Activated CD4-positive, alpha-beta T cell treated with anti-CD3 and anti-CD28 coated beads for 36 hours (primary cell): ENCODE measurements at regions not wholly inside any gene's neighbourhood (a gene's known extent, or its start where the extent isn't known, plus 50 kb on each side); places are given as distances from the start of the nearest gene placed in this dataset.
"Not testable (repeated sequence)": the region's sequence is repeated elsewhere in the genome, so short reads cannot be mapped to it uniquely, and the experiment has no call there.

Experiments
- ATAC-seq: fragments of 200-7000 bp; cut with Tn5 transposase; one replicate; pipeline ENCODE4 v1.10.0; 2021; ENCODE audit warnings: mild to moderate bottlenecking, moderate library complexity
- CTCF ChIA-PET: fragments of 350-600 bp; sonication (Branson Sonifier 250); formaldehyde crosslinking; loops from one replicate; lab custom pipeline; 2021; ENCODE audit warnings: antibody characterized with exemption; lab: Charles Lee
- POLR2A ChIA-PET: fragments of 350-600 bp; sonication (Branson Sonifier 250); formaldehyde crosslinking; loops from one replicate; lab custom pipeline; 2021; ENCODE audit warnings: antibody characterized with exemption, inconsistent platforms; lab: Charles Lee
- DNase-seq: peaks from one replicate; pipeline ENCODE4 v3.0.0-alpha.2; 2020
- H3K27ac Mint-ChIP-seq: one replicate; pipeline ENCODE4 v1.8.0; 2021; ENCODE audit warnings: mixed read lengths
- H3K27me3 Mint-ChIP-seq: one replicate; pipeline ENCODE4 v1.8.0; 2021; ENCODE audit warnings: mixed read lengths
- H3K36me3 Mint-ChIP-seq: one replicate; pipeline ENCODE4 v1.8.0; 2021; ENCODE audit warnings: low read depth, mixed read lengths
- H3K4me1 Mint-ChIP-seq: one replicate; pipeline ENCODE4 v1.8.0; 2021; ENCODE audit warnings: mixed read lengths
- H3K4me3 Mint-ChIP-seq: one replicate; pipeline ENCODE4 v1.8.0; 2021; ENCODE audit warnings: mild to moderate bottlenecking, moderate library complexity, mixed read lengths
- H3K9me3 Mint-ChIP-seq: one replicate; pipeline ENCODE4 v1.8.0; 2021; ENCODE audit warnings: low read depth, mixed read lengths
- intact Hi-C, 2 experiments: fragments of 100-400 bp; cut with DNase I in 1 of 2; cut with micrococcal nuclease in 1 of 2; formaldehyde crosslinking; loops; one replicate each; pipeline versions ENCODE4 v1.14.2 to v1.15.1; 2022 to 2024; cut with DNase I, micrococcal nuclease

- Mint-ChIP-seq H3K27me3 (peaks cover 54% of the 10 kb centered on the region), H3K27ac (no peak overlapping the region), H3K4me1 (peaks cover 6% of the 10 kb centered on the region), H3K36me3 (no peaks in the 10 kb centered on the region), H3K4me3 (no peak overlapping the region), H3K9me3 (peaks cover 2% of the 10 kb centered on the region)
- ATAC-seq (no peak), DNase-seq (peak; percentile 30)
- intact Hi-C loops, result no loop called here
- ChIA-PET CTCF (no interaction called here), POLR2A (no interaction called here)
Observed at GRCh38 chr16:55056585-55057401, 126.1 kb downstream of the IRX5 start.

- H3K4me3 Mint-ChIP-seq, result no peak overlapping the region
- no peak for ATAC-seq
- intact Hi-C loops, result no loop called here
- no peak for DNase-seq
- CTCF ChIA-PET, result no interaction called here
- peaks cover 59% of the 10 kb centered on the region for H3K27me3 Mint-ChIP-seq
- POLR2A ChIA-PET, result no interaction called here
- no peaks in the 10 kb centered on the region for H3K36me3 Mint-ChIP-seq
- H3K4me1 Mint-ChIP-seq, result peaks cover 6% of the 10 kb centered on the region
- no peak overlapping the region for H3K27ac Mint-ChIP-seq
- H3K9me3 Mint-ChIP-seq, result peaks cover 2% of the 10 kb centered on the region
Observed at GRCh38 chr16:55057866-55058265, 127.2 kb downstream of the IRX5 start.

GRCh38 chr16:55058576-55058975 lies 127.9 kb downstream of the IRX5 start:
- Mint-ChIP-seq H3K9me3 (peaks cover 2% of the 10 kb centered on the region), H3K27ac (no peak overlapping the region), H3K27me3 (peaks cover 59% of the 10 kb centered on the region), H3K4me1 (peaks cover 6% of the 10 kb centered on the region), H3K36me3 (no peaks in the 10 kb centered on the region), H3K4me3 (no peak overlapping the region)
- ChIA-PET CTCF (no interaction called here), POLR2A (no interaction called here)
- ATAC-seq (no peak), DNase-seq (no peak)
- intact Hi-C loops, result no loop called here

- ChIA-PET POLR2A (no interaction called here), CTCF (no interaction called here)
- H3K4me3 Mint-ChIP-seq, result no peak overlapping the region
- ATAC-seq, result no peak
- no peaks in the 10 kb centered on the region for H3K36me3 Mint-ChIP-seq
- no peak for DNase-seq
- peaks cover 6% of the 10 kb centered on the region for H3K4me1 Mint-ChIP-seq
- H3K9me3 Mint-ChIP-seq, result peaks cover 2% of the 10 kb centered on the region
- intact Hi-C loops, result no loop called here
- H3K27ac Mint-ChIP-seq, result no peak overlapping the region
- peaks cover 59% of the 10 kb centered on the region for H3K27me3 Mint-ChIP-seq
Observed at GRCh38 chr16:55059146-55059545, 128.5 kb downstream of the IRX5 start.

GRCh38 chr16:55061126-55061525 lies 130.5 kb downstream of the IRX5 start:
- intact Hi-C loops, result no loop called here
- peaks cover 46% of the 10 kb centered on the region for H3K27me3 Mint-ChIP-seq
- H3K4me1 Mint-ChIP-seq, result peaks cover 6% of the 10 kb centered on the region
- no peaks in the 10 kb centered on the region for H3K9me3 Mint-ChIP-seq
- no peaks in the 10 kb centered on the region for H3K36me3 Mint-ChIP-seq
- H3K4me3 Mint-ChIP-seq, result no peak overlapping the region
- no peak overlapping the region for H3K27ac Mint-ChIP-seq
- DNase-seq (no peak), ATAC-seq (no peak)
- ChIA-PET CTCF (no interaction called here), POLR2A (no interaction called here)

- no peak for ATAC-seq
- intact Hi-C loops, result no loop called here
Observed at GRCh38 chr16:55062442-55062841, 131.8 kb downstream of the IRX5 start.

GRCh38 chr16:55072976-55073375 lies 142.3 kb downstream of the IRX5 start:
- ChIA-PET POLR2A (interaction anchor here (0.7 kb wide), 1 partner anchor 36 kb away, joined by 4 read pairs; no protein-coding TSS in a partner anchor), CTCF (no interaction called here)
- intact Hi-C loops, result no loop called here
- Mint-ChIP-seq H3K4me1 (no peaks in the 10 kb centered on the region), H3K9me3 (no peaks in the 10 kb centered on the region), H3K27me3 (peaks cover 2% of the 10 kb centered on the region), H3K36me3 (no peaks in the 10 kb centered on the region), H3K4me3 (no peak overlapping the region), H3K27ac (no peak overlapping the region)
- DNase-seq (no peak), ATAC-seq (no peak)

More at GRCh38 chr16:55062442-55062841, 131.8 kb downstream of the IRX5 start:
- no peak for DNase-seq
- CTCF ChIA-PET, result no interaction called here
- no peaks in the 10 kb centered on the region for H3K4me1 Mint-ChIP-seq
- H3K27ac Mint-ChIP-seq, result no peak overlapping the region
- no peaks in the 10 kb centered on the region for H3K36me3 Mint-ChIP-seq
- H3K27me3 Mint-ChIP-seq, result peaks cover 32% of the 10 kb centered on the region
- no peaks in the 10 kb centered on the region for H3K9me3 Mint-ChIP-seq
- H3K4me3 Mint-ChIP-seq, result no peak overlapping the region
- POLR2A ChIA-PET, result no interaction called here

- ChIA-PET POLR2A (no interaction called here), CTCF (no interaction called here)
- H3K4me1 Mint-ChIP-seq, result no peaks in the 10 kb centered on the region
- ATAC-seq (no peak), DNase-seq (no peak)
- H3K4me3 Mint-ChIP-seq, result no peak overlapping the region
- no peak overlapping the region for H3K27ac Mint-ChIP-seq
- intact Hi-C loops, result no loop called here
- no peaks in the 10 kb centered on the region for H3K36me3 Mint-ChIP-seq
- H3K27me3 Mint-ChIP-seq, result peaks cover 2% of the 10 kb centered on the region
- H3K9me3 Mint-ChIP-seq, result no peaks in the 10 kb centered on the region
Observed at GRCh38 chr16:55073830-55074229, 143.2 kb downstream of the IRX5 start.

- CTCF ChIA-PET, H3K36me3 Mint-ChIP-seq, POLR2A ChIA-PET, H3K27ac Mint-ChIP-seq, DNase-seq, H3K4me1 Mint-ChIP-seq, intact Hi-C loops, ATAC-seq, H3K9me3 Mint-ChIP-seq, H3K4me3 Mint-ChIP-seq, H3K27me3 Mint-ChIP-seq: not testable (repeated sequence)
Observed at GRCh38 chr16:55075208-55075607, 144.5 kb downstream of the IRX5 start.

- no peaks in the 10 kb centered on the region for H3K4me1 Mint-ChIP-seq
- ATAC-seq, result no peak
- ChIA-PET POLR2A (no interaction called here), CTCF (no interaction called here)
- intact Hi-C loops, result no loop called here
- no peak overlapping the region for H3K4me3 Mint-ChIP-seq
- H3K27me3 Mint-ChIP-seq, result peaks cover 2% of the 10 kb centered on the region
- H3K27ac Mint-ChIP-seq, result no peak overlapping the region
- no peaks in the 10 kb centered on the region for H3K9me3 Mint-ChIP-seq
- no peak for DNase-seq
- no peaks in the 10 kb centered on the region for H3K36me3 Mint-ChIP-seq
Observed at GRCh38 chr16:55076053-55076452, 145.4 kb downstream of the IRX5 start.

GRCh38 chr16:55077266-55077665 lies 146.6 kb downstream of the IRX5 start:
- POLR2A ChIA-PET, result no interaction called here
- intact Hi-C loops, result no loop called here
- H3K27ac Mint-ChIP-seq, result no peak overlapping the region
- H3K4me3 Mint-ChIP-seq, result no peak overlapping the region
- H3K4me1 Mint-ChIP-seq, result no peaks in the 10 kb centered on the region
- no peak for ATAC-seq
- no peaks in the 10 kb centered on the region for H3K9me3 Mint-ChIP-seq
- CTCF ChIA-PET, result no interaction called here
- peaks cover 2% of the 10 kb centered on the region for H3K27me3 Mint-ChIP-seq
- no peak for DNase-seq
- H3K36me3 Mint-ChIP-seq, result no peaks in the 10 kb centered on the region

- Mint-ChIP-seq H3K27me3 (peaks cover 2% of the 10 kb centered on the region), H3K27ac (no peak overlapping the region), H3K4me3 (no peak overlapping the region), H3K36me3 (no peaks in the 10 kb centered on the region), H3K9me3 (no peaks in the 10 kb centered on the region), H3K4me1 (no peaks in the 10 kb centered on the region)
- ATAC-seq, result no peak
- CTCF ChIA-PET, result no interaction called here
- no peak for DNase-seq
- POLR2A ChIA-PET, result no interaction called here
- intact Hi-C loops, result no loop called here
Observed at GRCh38 chr16:55078153-55078552, 147.5 kb downstream of the IRX5 start.
